NCI-H345 treated with DMSO at 0.1 percent for 48 hours (cell line): ENCODE measurements at regions not wholly inside any gene's neighbourhood (a gene's known extent, or its start where the extent isn't known, plus 50 kb on each side); places are given as distances from the start of the nearest gene placed in this dataset.

Experiments used
- DNase-seq: peaks from one replicate; lab custom pipeline; 2025; ENCODE audit not compliant: unreplicated experiment; lab: John Stamatoyannopoulos, UW

GRCh38 chr3:151990696-151991376 lies 117.4 kb downstream of the SUCNR1 start:
- no peak for DNase-seq

- DNase-seq = no peak
Measured at GRCh38 chr3:151992326-151993041, 119.0 kb downstream of the SUCNR1 start.

DNA sequence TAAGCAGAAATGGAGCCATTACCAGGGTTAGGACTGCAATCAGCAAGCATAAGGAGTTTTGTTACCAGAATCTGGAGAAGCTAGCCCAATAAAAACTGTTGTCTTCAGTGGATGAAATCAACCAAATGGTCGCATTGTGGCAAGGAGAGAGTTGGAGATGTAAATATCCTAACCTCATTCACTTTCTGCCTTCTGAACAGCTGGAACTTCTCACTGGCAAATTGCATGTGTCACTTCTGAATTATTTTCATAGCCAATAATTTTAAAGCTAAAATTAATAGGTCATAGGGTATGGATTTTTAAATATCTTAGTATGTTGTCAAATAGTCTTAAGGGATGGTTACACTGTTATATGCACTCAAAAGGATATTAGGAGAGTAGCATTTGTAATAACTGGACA lies 121.6 kb downstream of the SUCNR1 start:
- DNase-seq = no peak

- no peak for DNase-seq
Measured at GRCh38 chr3:151998744-151999143, 125.3 kb downstream of the SUCNR1 start.

DNA sequence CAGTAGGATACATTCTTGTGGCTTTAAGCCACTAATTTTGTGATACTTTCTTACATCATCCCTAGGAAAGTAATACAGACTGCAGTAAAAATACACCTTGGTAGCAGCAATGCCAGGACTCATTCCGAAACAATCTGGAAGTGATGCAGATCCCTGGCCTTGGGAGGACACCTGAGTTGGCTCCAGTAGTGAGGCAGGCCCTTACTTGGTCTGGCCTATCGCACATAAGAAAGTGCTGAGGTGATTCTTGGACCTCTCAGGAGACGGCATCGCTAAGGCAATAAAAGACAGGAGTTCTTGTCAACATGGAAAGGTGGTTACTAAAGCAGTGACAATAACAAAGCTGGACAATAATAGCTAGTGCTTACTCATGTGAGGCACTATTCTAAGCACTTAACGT lies 126.5 kb downstream of the SUCNR1 start:
- no peak for DNase-seq

DNA sequence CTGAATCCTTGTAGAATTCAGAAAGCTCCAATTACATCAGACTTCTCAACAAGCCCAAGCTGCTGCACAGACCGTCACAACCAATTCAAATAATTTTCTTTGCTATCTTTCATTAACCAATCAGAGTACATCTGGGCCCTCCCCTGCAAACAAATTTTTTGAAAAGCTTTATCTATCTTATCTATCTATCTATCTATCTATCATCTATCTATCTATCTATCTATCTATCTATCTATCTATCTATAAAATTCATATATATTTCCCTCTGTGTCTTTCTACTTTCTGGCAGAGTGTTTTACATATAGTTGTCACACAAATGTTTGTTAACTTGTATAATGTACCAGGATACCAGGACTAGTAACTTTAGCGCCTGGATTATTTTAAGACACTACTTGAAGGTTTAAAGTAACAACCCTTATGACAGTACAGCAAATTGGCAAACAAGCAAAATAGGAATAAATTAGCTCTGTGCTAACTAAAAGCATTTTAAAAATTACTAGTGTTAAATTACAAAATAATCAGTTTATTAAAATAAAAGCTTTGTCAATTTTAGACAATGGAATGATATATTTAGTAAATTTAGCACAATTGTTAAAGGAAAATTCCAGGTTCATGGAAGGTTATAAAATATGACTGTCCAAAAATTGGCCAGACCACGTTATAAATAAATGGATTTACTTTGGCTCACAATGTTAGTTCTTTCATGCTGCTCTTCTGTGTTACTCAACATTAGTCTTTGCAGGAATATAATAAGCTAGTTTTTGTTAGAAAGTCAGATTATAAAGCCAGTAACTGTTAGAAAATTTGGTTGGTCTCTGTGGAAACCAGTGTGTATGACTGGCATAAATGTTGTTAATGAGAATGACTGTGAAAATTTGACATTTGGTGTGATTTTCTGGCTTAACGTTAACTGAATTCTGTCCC lies 138.6 kb downstream of the SUCNR1 start:
- no peak for DNase-seq

DNA sequence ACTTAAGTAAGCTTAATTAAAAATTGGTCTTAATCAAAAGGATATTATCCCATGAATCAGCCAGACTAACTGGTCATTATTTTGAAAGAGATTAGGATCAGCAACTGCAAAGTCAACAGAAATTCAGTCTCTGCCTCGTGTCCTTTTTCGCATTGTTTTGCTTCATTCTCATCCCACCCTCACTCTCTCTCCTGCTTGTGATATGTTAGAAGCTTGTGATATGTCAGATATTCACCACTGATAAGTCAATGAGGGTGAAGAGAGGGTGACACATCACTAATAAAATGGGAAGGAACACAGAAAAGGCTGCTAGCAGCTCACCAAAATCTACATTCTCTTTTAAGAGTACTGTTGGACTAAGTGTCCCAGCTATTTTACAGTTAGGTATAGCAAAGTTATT lies 146.1 kb downstream of the SUCNR1 start:
- no peak for DNase-seq

GRCh38 chr3:152021951-152022461 lies 148.6 kb downstream of the SUCNR1 start:
- DNase-seq = no peak

DNA sequence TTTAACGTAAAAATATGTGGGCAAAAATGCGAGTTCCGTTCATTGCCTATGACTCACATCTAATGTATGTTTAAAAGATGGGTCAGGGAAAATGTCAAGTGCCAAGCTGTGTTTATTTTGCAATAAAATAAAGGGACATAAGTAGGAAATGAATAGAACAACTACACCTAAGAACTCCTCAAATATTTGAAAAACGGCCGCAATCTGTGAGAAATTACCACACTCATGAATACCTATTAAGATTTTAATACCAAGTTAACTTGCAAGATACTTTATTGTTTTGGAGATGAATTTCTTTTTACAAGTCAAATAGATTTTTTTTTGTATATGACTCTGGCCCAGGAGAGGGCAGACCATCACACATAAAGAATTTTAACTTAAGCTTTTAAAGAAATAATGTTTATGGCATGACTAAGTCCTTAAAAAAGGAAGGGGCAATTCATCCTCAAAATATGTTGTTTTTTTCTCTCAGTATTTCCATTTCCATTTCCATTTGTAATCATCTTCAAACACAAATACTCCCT lies 152.7 kb downstream of the SUCNR1 start:
- DNase-seq = no peak

DNA sequence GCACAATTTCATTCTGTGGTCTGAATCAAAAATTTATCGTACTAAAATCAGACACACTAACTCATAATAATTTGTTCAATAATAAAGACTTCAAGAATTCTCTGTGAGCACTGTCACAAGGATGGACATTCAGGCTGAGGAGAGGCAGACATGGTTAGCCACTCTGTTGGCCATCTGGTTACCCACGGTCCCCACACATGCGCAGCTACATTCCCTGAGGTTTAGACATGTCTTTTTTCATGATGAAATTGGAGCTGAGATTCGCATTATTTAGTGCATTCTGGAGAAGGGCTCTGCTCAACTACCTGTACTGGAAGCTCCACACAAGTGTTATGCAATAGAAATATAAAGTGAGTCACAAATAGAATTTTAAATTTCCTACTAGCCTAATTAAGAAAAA lies 156.9 kb downstream of the SUCNR1 start:
- no peak for DNase-seq

- DNase-seq = no peak
Measured at GRCh38 chr3:152031321-152031720, 157.9 kb downstream of the SUCNR1 start.

DNA sequence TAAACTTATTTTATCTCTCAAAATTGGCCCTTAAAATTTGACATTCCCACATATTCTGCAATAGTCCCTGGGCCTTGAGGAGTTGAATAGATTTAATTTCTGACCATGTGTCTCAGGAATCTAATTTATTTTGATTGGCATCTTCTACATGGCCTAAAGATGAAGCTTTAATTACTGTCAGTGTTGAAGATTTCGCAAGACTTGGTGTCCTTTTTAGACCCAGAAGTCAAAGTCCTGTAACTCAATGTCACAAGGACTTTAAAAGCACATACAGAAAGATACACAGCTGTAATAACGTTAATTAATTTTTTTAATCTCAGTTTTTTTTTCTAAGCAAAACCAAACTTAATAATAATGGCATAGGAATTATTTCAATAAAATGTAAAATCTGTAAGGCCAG lies 163.9 kb downstream of the SUCNR1 start:
- no peak for DNase-seq

- DNase-seq = no peak
Measured at GRCh38 chr3:152037953-152038352, 164.5 kb downstream of the SUCNR1 start.

DNA sequence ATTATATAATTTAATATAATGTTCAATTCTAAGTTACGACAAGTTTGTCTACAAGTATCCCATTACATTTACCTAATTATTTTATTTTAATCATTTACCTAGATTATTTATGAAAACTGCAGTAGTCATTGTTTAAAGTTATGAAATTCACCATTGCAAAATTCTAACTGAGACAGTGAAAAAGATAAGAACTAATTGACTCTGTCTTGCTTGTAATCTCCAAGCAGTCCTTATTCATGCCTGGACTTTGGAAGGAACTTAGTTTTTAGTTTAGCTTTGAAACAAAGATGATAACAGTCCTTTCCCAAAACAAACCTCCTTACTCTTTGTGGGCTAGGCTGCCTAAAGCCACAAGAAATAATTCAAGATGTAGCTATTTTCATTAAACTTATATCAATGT lies 165.0 kb downstream of the SUCNR1 start:
- DNase-seq = no peak

- DNase-seq = no peak
Measured at GRCh38 chr3:152039887-152040286, 166.4 kb downstream of the SUCNR1 start.

- no peak for DNase-seq
Measured at GRCh38 chr3:152040319-152040718, 166.9 kb downstream of the SUCNR1 start.

GRCh38 chr3:152043620-152044019 lies 170.2 kb downstream of the SUCNR1 start:
- no peak for DNase-seq

DNA sequence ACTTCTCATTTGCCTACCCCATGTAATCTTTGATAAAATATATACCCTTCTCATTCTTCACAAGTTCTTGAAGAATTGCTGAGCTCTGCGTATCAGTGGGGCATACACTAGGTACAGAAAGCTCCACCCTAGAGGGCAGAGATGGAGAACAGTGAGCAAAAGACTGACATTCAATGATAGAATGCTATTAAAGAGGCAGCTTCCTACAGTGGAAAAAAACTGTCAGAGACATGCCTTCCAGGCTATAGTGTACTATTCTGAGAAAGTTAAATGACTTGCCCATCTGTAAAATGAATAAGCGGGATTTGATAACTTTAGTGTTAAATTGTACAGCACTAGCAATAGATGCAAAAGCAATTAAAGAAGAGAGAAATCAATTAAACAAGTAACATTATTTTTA lies 172.8 kb downstream of the SUCNR1 start:
- no peak for DNase-seq

GRCh38 chr3:152047465-152047864 lies 174.0 kb downstream of the SUCNR1 start:
- DNase-seq = no peak

DNA sequence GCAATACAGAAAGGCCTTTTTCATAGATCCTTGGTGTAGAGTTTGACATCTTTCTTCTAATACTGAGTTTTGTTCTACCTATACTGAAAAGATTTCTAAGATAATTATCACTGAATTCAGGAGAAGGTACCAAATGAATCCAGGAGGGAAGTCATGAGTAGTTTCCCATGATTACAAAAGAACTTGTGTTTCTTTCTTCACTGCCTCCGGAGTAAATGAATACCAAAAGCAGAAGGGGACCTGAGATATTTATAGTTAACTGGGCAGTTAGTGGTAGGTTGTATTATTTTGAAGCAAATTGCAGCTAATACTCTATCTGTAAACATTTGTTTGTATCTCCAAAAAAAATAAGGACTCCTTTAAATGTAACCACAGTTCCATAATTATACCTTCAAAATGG lies 175.4 kb downstream of the SUCNR1 start:
- no peak for DNase-seq

- no peak for DNase-seq
Measured at GRCh38 chr3:152050903-152051302, 177.5 kb downstream of the SUCNR1 start.
